ENCODE measurements at regions not wholly inside any gene's neighbourhood (a gene's known extent, or its start where the extent isn't known, plus 50 kb on each side); places are given as distances from the start of the nearest gene placed in this dataset.

DNA sequence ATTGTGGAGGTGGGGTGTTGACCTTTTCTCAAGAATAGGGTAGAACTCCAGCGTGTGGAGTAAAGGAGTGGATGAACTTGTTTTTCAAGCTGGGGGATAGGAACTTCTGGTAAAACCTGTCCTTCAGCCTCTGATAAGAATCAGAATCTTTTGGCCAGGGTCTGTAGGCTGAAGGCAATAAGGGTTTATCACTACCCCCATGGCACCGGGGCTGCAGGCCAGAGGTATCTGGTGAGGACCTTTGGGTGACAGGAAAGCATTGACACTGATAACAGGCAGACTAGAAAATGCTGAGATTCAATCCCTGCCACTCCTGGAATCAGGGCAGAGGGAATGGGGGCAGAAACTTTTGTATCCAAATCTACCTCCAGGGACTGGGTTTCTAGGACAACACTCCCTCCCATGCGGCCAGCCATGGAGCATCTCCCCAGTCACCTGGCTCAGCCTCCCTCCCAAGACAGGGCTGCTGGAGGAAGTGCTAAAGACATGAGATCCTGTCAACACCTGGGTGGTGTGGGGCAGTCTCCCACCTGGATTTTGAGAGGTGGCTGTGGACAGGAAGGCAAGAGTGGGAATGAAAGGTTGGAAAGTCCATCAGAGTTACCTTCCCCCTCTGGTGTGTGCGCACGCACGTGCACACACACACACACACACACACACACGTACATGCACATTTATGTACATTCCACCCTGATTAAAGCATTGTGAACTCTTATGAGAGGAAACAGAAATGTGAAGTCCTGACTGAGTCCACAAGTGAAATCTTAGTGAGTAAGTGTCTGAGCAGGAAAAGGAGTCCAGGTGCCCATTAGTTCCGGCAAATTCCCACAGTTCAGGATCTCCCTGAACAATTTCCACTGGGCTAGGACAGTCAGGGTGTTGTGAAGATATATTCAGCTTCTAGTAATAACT, 53.1 kb upstream of the MARCHF10 start:
- H3K27ac ChIP-seq (ENCODE audit: low read length), result no peak overlapping the region
- no peak overlapping the region for H2AFZ ChIP-seq (ENCODE audit: low read depth, low read length)
- H3K27me3 ChIP-seq (ENCODE audit: low read depth, low read length), result peaks cover 21% of the 10 kb centered on the region
- no peaks in the 10 kb centered on the region for H4K20me1 ChIP-seq (ENCODE audit: insufficient read depth, low read length)
- no peak overlapping the region for H3K4me3 ChIP-seq (ENCODE audit: low read length)
- H3K9me3 ChIP-seq (ENCODE audit: insufficient read depth, low read length), result no peaks in the 10 kb centered on the region
- no peak overlapping the region for H3K4me2 ChIP-seq (ENCODE audit: low read length)
- H3K79me2 ChIP-seq (ENCODE audit: low read length), result no peaks in the 10 kb centered on the region
- no peaks in the 10 kb centered on the region for H3K4me1 ChIP-seq (ENCODE audit: low read length)
- TF ChIP-seq EZH2phosphoT487 (IDR thresholded peaks at IDR 0.05; ENCODE audit: low read depth), result no peak
- TF ChIP-seq, protein P1, sequence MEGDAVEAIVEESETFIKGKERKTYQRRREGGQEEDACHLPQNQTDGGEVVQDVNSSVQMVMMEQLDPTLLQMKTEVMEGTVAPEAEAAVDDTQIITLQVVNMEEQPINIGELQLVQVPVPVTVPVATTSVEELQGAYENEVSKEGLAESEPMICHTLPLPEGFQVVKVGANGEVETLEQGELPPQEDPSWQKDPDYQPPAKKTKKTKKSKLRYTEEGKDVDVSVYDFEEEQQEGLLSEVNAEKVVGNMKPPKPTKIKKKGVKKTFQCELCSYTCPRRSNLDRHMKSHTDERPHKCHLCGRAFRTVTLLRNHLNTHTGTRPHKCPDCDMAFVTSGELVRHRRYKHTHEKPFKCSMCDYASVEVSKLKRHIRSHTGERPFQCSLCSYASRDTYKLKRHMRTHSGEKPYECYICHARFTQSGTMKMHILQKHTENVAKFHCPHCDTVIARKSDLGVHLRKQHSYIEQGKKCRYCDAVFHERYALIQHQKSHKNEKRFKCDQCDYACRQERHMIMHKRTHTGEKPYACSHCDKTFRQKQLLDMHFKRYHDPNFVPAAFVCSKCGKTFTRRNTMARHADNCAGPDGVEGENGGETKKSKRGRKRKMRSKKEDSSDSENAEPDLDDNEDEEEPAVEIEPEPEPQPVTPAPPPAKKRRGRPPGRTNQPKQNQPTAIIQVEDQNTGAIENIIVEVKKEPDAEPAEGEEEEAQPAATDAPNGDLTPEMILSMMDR (IDR thresholded peaks at IDR 0.05; ENCODE audit: low read depth, low read length), result no peak
- H3K36me3 ChIP-seq (replicated peaks; ENCODE audit: low read depth, low read length), result no peaks in the 10 kb centered on the region
- no peak overlapping the region for H3K9ac ChIP-seq (ENCODE audit: low read length)

DNA sequence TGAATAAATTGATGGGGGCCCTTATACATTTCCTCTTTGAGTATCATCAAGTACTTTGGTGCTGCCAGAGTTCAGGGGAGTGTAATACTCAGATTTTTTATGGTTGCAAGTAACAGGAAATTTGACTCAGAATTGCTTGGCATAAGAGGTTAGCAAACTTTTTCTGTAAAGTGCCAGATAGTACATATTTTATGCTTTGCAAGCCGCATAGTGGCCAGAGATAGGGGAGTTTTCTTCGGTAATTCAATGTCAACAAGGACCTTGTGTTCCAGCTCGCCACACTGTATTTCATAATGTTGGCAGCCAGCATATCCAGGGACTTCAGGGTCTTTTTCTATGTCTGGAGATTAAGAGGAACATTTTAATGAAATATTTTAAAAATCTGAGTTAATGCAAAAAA, 51.0 kb upstream of the MARCHF10 start:
- H2AFZ ChIP-seq (ENCODE audit: low read depth, low read length), result no peak overlapping the region
- no peak overlapping the region for H3K4me3 ChIP-seq (ENCODE audit: low read length)
- no peak overlapping the region for H3K27ac ChIP-seq (ENCODE audit: low read length)
- no peaks in the 10 kb centered on the region for H4K20me1 ChIP-seq (ENCODE audit: insufficient read depth, low read length)
- TF ChIP-seq, protein P1 (IDR thresholded peaks at IDR 0.05; ENCODE audit: low read depth, low read length), result no peak
- TF ChIP-seq EZH2phosphoT487 (IDR thresholded peaks at IDR 0.05; ENCODE audit: low read depth), result no peak
- no peaks in the 10 kb centered on the region for H3K9me3 ChIP-seq (ENCODE audit: insufficient read depth, low read length)
- H3K27me3 ChIP-seq (ENCODE audit: low read depth, low read length), result peaks cover 21% of the 10 kb centered on the region
- H3K36me3 ChIP-seq (replicated peaks; ENCODE audit: low read depth, low read length), result no peaks in the 10 kb centered on the region
- no peaks in the 10 kb centered on the region for H3K79me2 ChIP-seq (ENCODE audit: low read length)
- H3K4me1 ChIP-seq (ENCODE audit: low read length), result no peaks in the 10 kb centered on the region
- H3K4me2 ChIP-seq (ENCODE audit: low read length), result no peak overlapping the region
- no peak overlapping the region for H3K9ac ChIP-seq (ENCODE audit: low read length)
